HG03196 (cell line): ENCODE measurements at regions not wholly inside any gene's neighbourhood (a gene's known extent, or its start where the extent isn't known, plus 50 kb on each side); places are given as distances from the start of the nearest gene placed in this dataset.

Experiments
- ATAC-seq: cut with Tn5 transposase; IDR thresholded peaks from one replicate; pipeline ENCODE4 v1.9.1; 2021; ENCODE audit not compliant: unreplicated experiment

DNA sequence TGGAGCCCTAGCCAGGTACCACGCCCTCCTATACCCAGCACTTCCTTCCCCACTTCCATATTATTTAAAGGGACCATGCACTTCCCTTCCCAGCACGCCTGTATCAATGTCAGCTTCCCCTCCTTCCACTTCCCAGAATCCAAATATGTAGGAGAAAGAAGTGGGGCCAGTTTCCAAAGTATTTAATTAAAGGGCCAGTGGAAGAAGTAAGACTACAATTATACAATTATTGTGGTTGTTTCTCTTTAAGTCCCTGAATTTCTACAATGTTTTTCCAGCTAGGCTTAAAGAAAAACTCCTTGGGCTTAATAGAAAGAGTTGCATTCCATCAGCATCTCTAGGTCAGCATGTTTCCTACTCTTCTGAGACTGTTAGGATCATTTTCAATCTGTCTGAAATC is 515.8 kb downstream of the PREX1 start:
- no peak for ATAC-seq

DNA sequence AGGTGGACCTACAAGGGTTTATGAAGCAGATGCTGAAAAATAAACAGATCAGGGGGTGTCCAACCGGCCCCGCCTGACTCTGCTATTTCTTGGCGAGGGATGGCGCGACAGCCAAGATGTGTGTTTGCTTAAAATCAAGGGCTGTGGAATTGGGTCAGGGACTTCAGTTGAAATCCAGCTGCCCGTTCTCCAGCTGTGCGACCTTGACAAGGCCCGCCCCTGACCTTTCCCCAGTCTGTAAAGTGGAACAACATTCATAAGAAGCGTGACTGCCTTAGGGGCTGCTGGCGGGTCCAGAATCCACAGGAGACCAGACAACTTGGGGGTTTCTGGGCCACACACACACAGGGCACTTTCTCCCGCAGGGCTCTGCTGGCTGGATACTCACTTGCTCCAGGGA is 517.5 kb downstream of the PREX1 start:
- no peak for ATAC-seq

- no peak for ATAC-seq
These were observed 518.5 kb downstream of the PREX1 start for GRCh38 chr20:48309293-48309692.

DNA sequence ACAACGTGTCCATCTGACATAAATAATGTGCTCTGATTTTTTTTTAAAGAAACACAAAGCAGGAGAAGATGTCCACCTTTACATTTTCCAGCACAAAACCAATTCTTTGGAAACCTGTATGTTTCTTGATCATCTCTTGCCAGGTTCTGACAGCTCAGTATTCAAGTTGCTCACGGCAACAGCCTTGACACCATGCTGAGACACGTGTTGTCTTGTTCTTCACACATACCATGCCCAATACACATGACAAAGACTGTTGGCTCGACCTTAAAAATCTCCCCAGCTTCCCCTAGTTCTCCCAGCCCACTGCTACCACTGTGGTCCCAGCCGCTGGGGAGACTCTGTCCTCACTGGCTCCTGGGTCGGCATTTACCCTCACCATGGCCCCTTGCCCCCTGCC is 518.9 kb downstream of the PREX1 start:
- ATAC-seq, result no peak

- ATAC-seq, result no peak
These were observed 519.5 kb downstream of the PREX1 start for GRCh38 chr20:48308232-48308781.

DNA sequence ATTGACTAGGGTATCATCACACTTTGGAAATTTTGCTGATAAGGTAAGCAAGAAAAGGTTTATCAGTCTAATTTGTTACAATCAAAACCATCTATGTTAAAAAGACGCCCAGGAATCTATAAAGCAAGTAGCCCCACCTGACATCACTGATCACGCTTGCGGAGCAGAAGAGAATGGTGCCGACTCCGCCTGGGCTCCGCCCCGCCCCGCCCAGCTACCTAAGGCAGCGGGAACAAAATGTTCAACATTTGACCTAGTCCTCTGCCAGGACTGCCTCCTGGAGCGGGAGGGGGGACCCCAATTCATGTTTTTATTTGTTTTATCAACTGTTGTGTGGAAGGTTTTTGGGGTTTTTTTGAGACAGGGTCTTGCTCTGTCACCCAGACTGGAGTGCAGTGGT is 520.5 kb downstream of the PREX1 start:
- ATAC-seq, result no peak

- ATAC-seq, result no peak
These were observed 517.7 kb upstream of the SULF2 start for GRCh38 chr20:48302844-48303542.

DNA sequence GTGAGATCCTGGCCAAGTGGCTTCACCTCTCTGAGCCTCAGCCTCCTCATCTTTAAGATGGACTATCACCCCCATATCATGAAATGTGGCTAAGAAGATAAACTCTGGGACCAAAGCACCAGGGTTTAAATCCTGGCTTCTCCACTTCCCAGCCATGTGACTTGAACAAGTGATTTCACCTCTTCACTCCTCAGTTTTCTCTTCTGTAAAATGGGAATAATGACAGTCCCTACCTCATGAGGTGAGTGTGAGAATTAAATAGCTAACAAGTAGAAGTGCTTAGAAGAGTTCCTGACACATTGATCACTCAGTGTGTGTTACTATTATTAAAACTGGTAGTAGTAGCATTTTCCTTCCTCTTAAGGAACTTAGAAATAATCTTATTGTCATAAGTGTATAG is 516.9 kb upstream of the SULF2 start:
- ATAC-seq, result no peak

- ATAC-seq, result no peak
These were observed 515.9 kb upstream of the SULF2 start for GRCh38 chr20:48301189-48301588.

- ATAC-seq, result no peak
These were observed 515.2 kb upstream of the SULF2 start for GRCh38 chr20:48300529-48300928.

- ATAC-seq, result no peak
These were observed 513.7 kb upstream of the SULF2 start for GRCh38 chr20:48298851-48299484.

DNA sequence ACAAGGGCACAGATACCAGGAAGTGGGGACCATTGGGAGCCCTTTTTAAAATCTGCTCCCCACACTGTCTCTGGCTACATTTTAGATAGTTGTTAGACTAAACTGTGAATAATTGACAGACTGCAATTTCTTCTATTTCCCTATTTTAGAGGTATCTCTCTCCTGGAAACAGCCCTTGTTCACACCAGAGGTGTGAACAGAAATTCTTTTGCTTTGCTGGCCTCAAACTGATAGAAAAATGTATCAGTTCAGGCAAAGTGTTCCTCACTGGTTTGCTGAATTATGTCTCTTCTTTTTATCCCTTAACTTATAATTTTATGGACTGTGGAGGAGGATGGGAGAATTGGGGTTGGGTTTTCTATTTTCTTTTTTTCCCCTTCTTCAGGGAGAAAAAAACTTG is 513.2 kb upstream of the SULF2 start:
- ATAC-seq, result no peak

DNA sequence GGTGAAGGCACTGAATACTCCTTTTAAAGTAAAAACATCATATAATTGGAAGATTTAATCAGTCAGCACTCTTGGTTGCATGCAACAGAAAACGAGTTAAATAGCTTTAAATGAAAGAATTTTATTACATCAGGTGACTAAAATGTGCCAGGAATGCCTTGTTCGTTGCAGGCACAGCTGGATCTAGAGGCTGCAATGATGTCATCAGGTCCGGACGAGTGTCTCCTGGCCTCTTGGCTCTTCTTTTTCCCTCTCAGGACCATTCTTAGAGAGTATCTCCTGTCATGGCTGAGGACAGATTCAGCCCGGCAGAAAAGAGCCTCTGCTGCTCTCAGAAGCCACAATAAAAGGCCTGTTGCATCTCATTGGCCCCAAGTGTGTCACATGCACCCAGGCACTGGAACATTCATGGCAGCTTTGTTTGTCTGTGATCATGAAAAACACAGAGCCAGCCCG is 510.7 kb upstream of the SULF2 start:
- no peak for ATAC-seq

GRCh38 chr20:48295445-48295903 is 510.2 kb upstream of the SULF2 start:
- no peak for ATAC-seq

DNA sequence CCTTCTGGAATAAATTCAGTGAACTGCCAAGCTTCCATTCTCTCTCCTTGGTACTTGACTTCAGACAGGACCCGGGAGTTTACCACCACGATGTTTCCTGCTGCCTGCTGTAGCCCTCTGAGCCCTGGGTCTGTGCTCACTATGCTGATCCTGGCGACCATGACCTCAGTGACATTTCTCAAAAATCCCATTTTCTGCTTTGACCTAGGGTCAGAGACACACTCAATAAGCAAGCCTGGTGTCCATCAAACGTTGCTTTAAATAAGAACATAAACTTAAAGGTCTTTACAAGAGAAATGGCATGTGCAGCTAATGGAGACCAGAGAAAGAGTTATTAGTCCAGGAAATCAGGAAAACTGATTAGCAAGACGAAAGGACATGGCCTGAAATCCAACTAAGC is 509.7 kb upstream of the SULF2 start:
- ATAC-seq, result no peak

GRCh38 chr20:48294196-48294595 is 508.9 kb upstream of the SULF2 start:
- no peak for ATAC-seq

GRCh38 chr20:48293671-48294070 is 508.4 kb upstream of the SULF2 start:
- ATAC-seq, result no peak

GRCh38 chr20:48292806-48293205 is 507.5 kb upstream of the SULF2 start:
- ATAC-seq, result no peak

GRCh38 chr20:48291896-48292295 is 506.6 kb upstream of the SULF2 start:
- no peak for ATAC-seq

DNA sequence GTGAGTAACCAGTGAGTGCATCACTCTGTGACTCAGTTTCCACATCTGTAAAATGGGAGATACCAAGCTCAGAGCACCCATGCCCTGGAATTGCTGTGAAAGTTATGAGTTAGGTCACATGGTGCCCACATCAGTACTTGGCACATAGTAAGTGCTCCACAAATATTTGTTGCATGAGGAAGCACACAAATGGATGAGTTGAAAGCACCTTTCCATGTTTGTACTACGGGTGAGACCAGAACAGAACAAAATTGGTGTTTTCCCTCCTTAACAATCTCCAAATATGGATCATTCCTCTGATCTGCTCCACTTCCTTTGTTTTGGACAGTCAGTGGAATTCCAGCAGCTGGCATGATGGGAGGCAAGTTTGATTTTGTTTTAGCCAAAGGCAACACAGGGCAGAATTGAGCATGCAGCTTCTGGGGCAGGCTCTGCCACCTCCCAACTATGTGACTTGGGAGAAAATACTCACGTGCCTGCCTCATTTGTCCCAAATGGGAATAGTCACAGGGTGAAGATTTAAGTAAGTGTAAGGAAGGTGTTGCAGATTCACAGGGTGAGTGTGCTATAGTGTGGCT is 503.7 kb upstream of the SULF2 start:
- no peak for ATAC-seq

GRCh38 chr20:48287552-48288170 is 502.4 kb upstream of the SULF2 start:
- no peak for ATAC-seq
